ENCODE measurements at regions not wholly inside any gene's neighbourhood (a gene's known extent, or its start where the extent isn't known, plus 50 kb on each side); places are given as distances from the start of the nearest gene placed in this dataset.

DNA sequence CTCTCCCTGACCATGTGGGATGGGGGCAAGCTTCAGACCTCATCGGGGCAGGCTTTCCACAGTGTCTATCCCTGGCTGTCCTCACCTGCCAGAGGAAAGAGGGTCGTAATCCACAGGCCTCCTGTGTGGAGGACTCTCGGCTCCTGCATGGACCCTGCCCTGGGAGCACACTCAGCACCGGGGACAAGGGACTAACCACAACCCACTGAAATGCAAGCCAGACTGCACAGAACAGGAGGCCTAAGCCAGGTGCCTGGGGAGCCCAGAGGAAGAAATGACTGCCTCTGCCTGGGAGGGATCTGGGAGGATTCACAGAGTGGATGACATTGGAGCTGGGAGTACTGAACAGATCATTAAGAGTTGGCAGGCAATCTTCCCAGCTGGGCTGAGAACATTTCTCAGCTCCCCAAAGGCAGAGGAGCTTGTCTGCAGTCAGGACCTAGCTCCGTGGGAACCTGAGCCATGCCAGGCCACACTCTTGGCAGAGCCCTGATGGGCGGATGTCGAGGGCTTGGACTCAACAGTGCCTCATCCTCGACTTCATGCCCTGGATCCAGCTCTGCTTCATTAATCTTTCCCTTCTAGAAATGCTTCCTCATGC, 213.4 kb downstream of the USP6NL start (continued):
- TF ChIP-seq SIX5 (IDR thresholded peaks at IDR 0.05; ENCODE audit: low read depth, low read length) (no peak), HDAC2 (IDR thresholded peaks at IDR 0.05; ENCODE audit: borderline replicate concordance in 1 of 2, low read depth in 2 of 2, low read length in 2 of 2) (no peak)
- TF ChIP-seq, protein P1, sequence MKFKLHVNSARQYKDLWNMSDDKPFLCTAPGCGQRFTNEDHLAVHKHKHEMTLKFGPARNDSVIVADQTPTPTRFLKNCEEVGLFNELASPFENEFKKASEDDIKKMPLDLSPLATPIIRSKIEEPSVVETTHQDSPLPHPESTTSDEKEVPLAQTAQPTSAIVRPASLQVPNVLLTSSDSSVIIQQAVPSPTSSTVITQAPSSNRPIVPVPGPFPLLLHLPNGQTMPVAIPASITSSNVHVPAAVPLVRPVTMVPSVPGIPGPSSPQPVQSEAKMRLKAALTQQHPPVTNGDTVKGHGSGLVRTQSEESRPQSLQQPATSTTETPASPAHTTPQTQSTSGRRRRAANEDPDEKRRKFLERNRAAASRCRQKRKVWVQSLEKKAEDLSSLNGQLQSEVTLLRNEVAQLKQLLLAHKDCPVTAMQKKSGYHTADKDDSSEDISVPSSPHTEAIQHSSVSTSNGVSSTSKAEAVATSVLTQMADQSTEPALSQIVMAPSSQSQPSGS (IDR thresholded peaks at IDR 0.05; ENCODE audit: low read length): no peak
- TF ChIP-seq, protein P2, sequence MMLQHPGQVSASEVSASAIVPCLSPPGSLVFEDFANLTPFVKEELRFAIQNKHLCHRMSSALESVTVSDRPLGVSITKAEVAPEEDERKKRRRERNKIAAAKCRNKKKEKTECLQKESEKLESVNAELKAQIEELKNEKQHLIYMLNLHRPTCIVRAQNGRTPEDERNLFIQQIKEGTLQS (IDR thresholded peaks at IDR 0.05; ENCODE audit: insufficient read depth, low read depth, low read length): no peak

All from H1 (cell line).